ENCODE measurements at regions not wholly inside any gene's neighbourhood (a gene's known extent, or its start where the extent isn't known, plus 50 kb on each side); places are given as distances from the start of the nearest gene placed in this dataset.
A peak's percentile ranks its signal among the peaks of the same experiment; 100 is the strongest.

DNA sequence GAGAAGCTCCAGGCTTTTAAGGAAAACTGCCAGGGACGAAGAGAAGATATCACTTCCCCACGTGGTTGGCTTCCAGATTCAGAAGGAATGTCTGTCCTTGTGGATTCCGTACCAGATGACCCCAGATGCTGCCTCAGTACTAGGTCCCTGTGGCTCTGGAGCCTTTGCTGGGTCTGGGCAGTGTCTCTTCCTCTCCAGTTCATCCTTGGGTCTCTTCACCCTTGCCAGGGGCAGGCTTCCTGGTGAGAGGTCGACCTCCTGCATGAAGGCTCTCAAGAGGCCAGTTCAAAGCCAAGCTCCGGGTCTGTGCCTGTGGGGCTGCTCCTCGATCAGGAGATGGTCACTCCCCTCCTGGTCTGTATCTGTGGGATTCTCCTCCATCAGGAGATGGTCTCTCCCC, 74.7 kb upstream of the B3GAT1 start:
- H3K4me1 ChIP-seq = no peaks in the 10 kb centered on the region
- DNase-seq (no peak), ATAC-seq (no peak)
- TF ChIP-seq, protein P1, sequence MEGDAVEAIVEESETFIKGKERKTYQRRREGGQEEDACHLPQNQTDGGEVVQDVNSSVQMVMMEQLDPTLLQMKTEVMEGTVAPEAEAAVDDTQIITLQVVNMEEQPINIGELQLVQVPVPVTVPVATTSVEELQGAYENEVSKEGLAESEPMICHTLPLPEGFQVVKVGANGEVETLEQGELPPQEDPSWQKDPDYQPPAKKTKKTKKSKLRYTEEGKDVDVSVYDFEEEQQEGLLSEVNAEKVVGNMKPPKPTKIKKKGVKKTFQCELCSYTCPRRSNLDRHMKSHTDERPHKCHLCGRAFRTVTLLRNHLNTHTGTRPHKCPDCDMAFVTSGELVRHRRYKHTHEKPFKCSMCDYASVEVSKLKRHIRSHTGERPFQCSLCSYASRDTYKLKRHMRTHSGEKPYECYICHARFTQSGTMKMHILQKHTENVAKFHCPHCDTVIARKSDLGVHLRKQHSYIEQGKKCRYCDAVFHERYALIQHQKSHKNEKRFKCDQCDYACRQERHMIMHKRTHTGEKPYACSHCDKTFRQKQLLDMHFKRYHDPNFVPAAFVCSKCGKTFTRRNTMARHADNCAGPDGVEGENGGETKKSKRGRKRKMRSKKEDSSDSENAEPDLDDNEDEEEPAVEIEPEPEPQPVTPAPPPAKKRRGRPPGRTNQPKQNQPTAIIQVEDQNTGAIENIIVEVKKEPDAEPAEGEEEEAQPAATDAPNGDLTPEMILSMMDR (IDR thresholded peaks at IDR 0.05) = no peak
- H3K4me3 ChIP-seq = no peak overlapping the region
- H3K36me3 ChIP-seq = no peaks in the 10 kb centered on the region
- intact Hi-C loops (cut with DNase I) = no loop called here
- H3K27ac ChIP-seq = no peak overlapping the region
- H3K27me3 ChIP-seq = peaks cover 0 to 64% (median 9%) of the 10 kb centered on the region in 7 donors
- H3K9me3 ChIP-seq = no peaks in the 10 kb centered on the region
- WGBS, 2 donors = 55 to 64% methylated on average over 6 of the region's 6 CpGs

DNA sequence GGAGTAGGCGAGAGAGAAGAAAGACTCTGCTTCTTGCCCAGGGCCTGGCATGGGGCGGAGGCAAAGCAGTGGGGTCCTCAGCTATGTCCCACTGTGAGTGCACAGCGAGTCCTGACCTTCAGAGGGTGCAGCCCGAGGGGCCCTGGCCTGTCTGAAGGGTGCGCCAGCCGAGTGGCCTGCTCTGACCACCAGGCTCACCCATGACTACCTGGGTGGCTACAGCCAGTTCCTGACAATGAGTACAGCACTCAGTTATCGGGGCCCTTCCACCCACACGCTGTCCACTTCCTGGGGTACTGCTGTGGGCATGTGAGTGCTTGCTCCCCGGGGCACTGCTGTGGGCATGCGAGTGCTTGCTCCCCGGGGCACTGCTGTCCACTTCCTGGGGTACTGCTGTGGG, 74.1 kb upstream of the B3GAT1 start:
- peak in 1 of 8 donors; percentile 41 for ATAC-seq
- intact Hi-C loops (cut with DNase I) = no loop called here
- Histone ChIP-seq H3K9me3 (no peaks in the 10 kb centered on the region), H3K4me1 (no peaks in the 10 kb centered on the region), H3K27ac (no peak overlapping the region), H3K36me3 (no peaks in the 10 kb centered on the region), H3K4me3 (no peak overlapping the region), H3K27me3 (peaks cover 0 to 70% (median 10%) of the 10 kb centered on the region in 7 donors)
- 79 to 87% methylated on average over 11 of the region's 11 CpGs for WGBS, 2 donors
- TF ChIP-seq, protein P1 (IDR thresholded peaks at IDR 0.05) = no peak
- no peak for DNase-seq

DNA sequence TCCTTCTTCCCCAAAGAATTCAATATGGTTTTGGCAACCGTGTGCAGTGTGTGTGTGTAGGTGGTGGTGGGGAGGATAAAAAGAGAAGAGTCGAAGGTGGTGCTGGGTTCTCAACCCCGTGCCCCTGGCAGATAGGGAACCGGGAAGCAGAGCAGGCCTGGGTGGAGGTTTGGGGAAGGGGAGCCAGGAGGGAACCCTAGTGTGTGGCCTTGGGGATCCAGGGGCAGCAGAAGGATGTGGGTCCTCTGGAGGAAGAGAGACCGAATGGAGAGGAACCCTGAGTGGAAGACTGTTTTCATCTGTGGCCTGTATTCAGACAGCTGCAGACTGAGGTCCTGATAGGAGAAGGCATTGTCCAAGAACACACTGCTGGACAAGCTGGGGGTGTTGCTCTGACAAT, 73.3 kb upstream of the B3GAT1 start:
- ATAC-seq = no peak
- 66 to 74% methylated on average over 5 of the region's 5 CpGs for WGBS, 2 donors
- Histone ChIP-seq H3K27me3 (peaks cover 0 to 78% (median 17%) of the 10 kb centered on the region in 7 donors), H3K36me3 (no peaks in the 10 kb centered on the region), H3K4me3 (no peak overlapping the region), H3K27ac (no peak overlapping the region), H3K4me1 (no peaks in the 10 kb centered on the region), H3K9me3 (no peaks in the 10 kb centered on the region)
- intact Hi-C loops (cut with DNase I) = no loop called here
- TF ChIP-seq, protein P1 (IDR thresholded peaks at IDR 0.05) = no peak
- DNase-seq = no peak

DNA sequence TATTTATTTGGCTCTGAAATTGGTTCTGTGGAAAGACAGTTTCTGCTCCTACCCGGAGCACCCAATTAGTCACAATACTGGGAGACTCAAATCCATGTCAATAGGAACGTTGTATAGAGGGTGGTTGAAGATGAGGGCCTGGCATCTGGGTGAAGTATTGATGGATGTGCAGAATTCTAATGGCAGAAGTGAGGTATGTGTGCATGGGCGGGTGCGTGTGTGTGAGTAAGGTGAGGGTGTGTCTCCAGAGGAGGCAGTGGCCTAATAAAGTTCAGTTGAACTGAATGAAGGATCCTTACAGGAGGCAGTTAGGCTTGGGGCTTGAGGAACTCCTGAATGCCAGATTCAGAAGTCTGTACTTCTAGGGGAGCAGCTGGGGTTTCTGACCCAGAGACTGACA, 71.8 kb upstream of the B3GAT1 start:
- no peaks in the 10 kb centered on the region for H3K36me3 ChIP-seq
- no peak overlapping the region for H3K27ac ChIP-seq
- no peak for DNase-seq
- no peak for ATAC-seq
- TF ChIP-seq, protein P1 (IDR thresholded peaks at IDR 0.05) = no peak
- intact Hi-C loops (cut with DNase I) = no loop called here
- 70 to 75% methylated on average over 4 of the region's 4 CpGs for WGBS, 2 donors
- no peak overlapping the region for H3K4me3 ChIP-seq
- H3K9me3 ChIP-seq = no peaks in the 10 kb centered on the region
- no peaks in the 10 kb centered on the region for H3K4me1 ChIP-seq
- peaks cover 0 to 93% (median 29%) of the 10 kb centered on the region in 7 donors for H3K27me3 ChIP-seq

All from heart right ventricle (tissue), 16 donors.